H1 (cell line): ENCODE measurements at regions not wholly inside any gene's neighbourhood (a gene's known extent, or its start where the extent isn't known, plus 50 kb on each side); places are given as distances from the start of the nearest gene placed in this dataset.
A peak's percentile ranks its signal among the peaks of the same experiment; 100 is the strongest.

Source experiments
- CTCF ChIA-PET: fragments of 300-600 bp; sonication (Branson Sonifier 250); formaldehyde crosslinking; loops from one replicate; lab custom pipeline; 2021; ENCODE audit not compliant: partially characterized antibody; lab: Charles Lee
- POLR2A ChIA-PET: fragments of 300-600 bp; sonication (Branson Sonifier 250); formaldehyde crosslinking; loops from one replicate; lab custom pipeline; 2021; ENCODE audit warnings: inconsistent platforms; ENCODE audit not compliant: partially characterized antibody; lab: Charles Lee
- DNase-seq, 2 experiments: peaks; one replicate each; pipeline versions ENCODE4 v3.0.0 to v3.0.0-alpha.2; 2010 to 2022; ENCODE audit warnings: low spot score in 2 of 2, low read depth in 1 of 2, mixed read lengths in 1 of 2
- FAIRE-seq: peaks from 2 replicates; lab custom pipeline; 2011; peaks lifted over from hg19 to GRCh38; lab: Jason Lieb, UNC
- H2AFZ ChIP-seq: 2 replicates; pipeline ENCODE4 v1.8.1; 2012; ENCODE audit warnings: low read length, inconsistent platforms
- H2AK5ac ChIP-seq: 2 replicates; pipeline ENCODE4 v1.6.1; 2013; ENCODE audit warnings: low read depth, low read length
- H2BK120ac ChIP-seq: replicated peaks from 2 replicates; pipeline ENCODE3; 2013; ENCODE audit warnings: low read depth, low read length, inconsistent platforms
- H2BK12ac ChIP-seq: 2 replicates; pipeline ENCODE4 v1.6.1; 2013; ENCODE audit warnings: low read depth, low read length
- H2BK15ac ChIP-seq: 2 replicates; pipeline ENCODE4 v1.6.1; 2013; ENCODE audit warnings: low read length
- H2BK20ac ChIP-seq: 2 replicates; pipeline ENCODE4 v1.6.1; 2013; ENCODE audit warnings: low read length
- H2BK5ac ChIP-seq: 2 replicates; pipeline ENCODE4 v1.6.1; 2013; ENCODE audit warnings: low read depth, low read length
- H3K14ac ChIP-seq: 2 replicates; pipeline ENCODE4 v1.6.1; 2013; ENCODE audit warnings: inconsistent platforms; ENCODE audit not compliant: insufficient read length
- H3K18ac ChIP-seq: 2 replicates; pipeline ENCODE4 v1.6.1; 2013; ENCODE audit warnings: low read length; ENCODE audit errors: extremely low read depth
- H3K23ac ChIP-seq: 2 replicates; pipeline ENCODE4 v1.6.1; 2013; ENCODE audit warnings: inconsistent platforms; ENCODE audit not compliant: insufficient read length
- H3K23me2 ChIP-seq: 2 replicates; pipeline ENCODE4 v1.6.1; 2013; ENCODE audit warnings: low read depth, low read length
- H3K27ac ChIP-seq: 2 replicates; pipeline ENCODE4 v1.6.1; 2011; ENCODE audit warnings: low read depth, low read length, inconsistent platforms
- H3K27me3 ChIP-seq, 4 experiments: replicated peaks in 1 of 4; 1 replicate in 1 of 4; 2 replicates in 3 of 4; pipeline versions ENCODE4 v1.6.1 to v1.8.1; 2011 to 2013; ENCODE audit warnings: low read length in 3 of 4, mild to moderate bottlenecking in 3 of 4, inconsistent platforms in 2 of 4, mixed read lengths in 2 of 4, moderate library complexity in 1 of 4; ENCODE audit not compliant: control insufficient read depth in 3 of 4, insufficient read depth in 3 of 4; ENCODE audit errors: extremely low read depth in 1 of 4
- H3K36me3 ChIP-seq, 4 experiments: 2 replicates each; pipeline versions ENCODE4 v1.6.1 to v1.8.1; 2011 to 2013; ENCODE audit warnings: mild to moderate bottlenecking in 4 of 4, low read length in 3 of 4, moderate library complexity in 2 of 4, control low read depth in 1 of 4, inconsistent platforms in 1 of 4; ENCODE audit not compliant: insufficient read depth in 4 of 4, control insufficient read depth in 2 of 4
- H3K4ac ChIP-seq: replicated peaks from 2 replicates; pipeline ENCODE3; 2013; ENCODE audit warnings: low read length, low read depth, mixed read lengths, inconsistent platforms; ENCODE audit not compliant: insufficient read length
- H3K4me1 ChIP-seq, 4 experiments: replicated peaks in 1 of 4; 1 replicate in 1 of 4; 2 replicates in 3 of 4; pipeline versions ENCODE4 v1.6.1 to v1.8.1; 2011 to 2013; ENCODE audit warnings: low read length in 3 of 4, inconsistent platforms in 2 of 4, mixed read lengths in 1 of 4; ENCODE audit not compliant: insufficient read depth in 4 of 4, control insufficient read depth in 3 of 4
- H3K4me2 ChIP-seq, 2 experiments: 2 replicates each; pipeline versions ENCODE4 v1.6.1 to v1.8.1; 2011 to 2013; ENCODE audit warnings: low read depth in 2 of 2, low read length in 2 of 2, control low read depth in 1 of 2, inconsistent platforms in 1 of 2, mild to moderate bottlenecking in 1 of 2; ENCODE audit not compliant: insufficient read depth in 1 of 2
- H3K4me3 ChIP-seq, 4 experiments: fragments of 200-600, 300-600 bp in 1 of 4; sonication (generic), shearing (Covaris generic), sonication (Bioruptor Twin) in 1 of 4; 2 replicates each; pipeline versions ENCODE4 v1.5.1 to v1.8.1; 2011 to 2016; ENCODE audit warnings: low read length in 4 of 4, low read depth in 3 of 4, control low read depth in 2 of 4, inconsistent platforms in 2 of 4, mild to moderate bottlenecking in 2 of 4, mixed read lengths in 1 of 4, moderate library complexity in 1 of 4; ENCODE audit not compliant: insufficient read depth in 2 of 4; ENCODE audit errors: extremely low read depth in 1 of 4
- H3K56ac ChIP-seq: replicated peaks from 2 replicates; pipeline ENCODE3; 2013; ENCODE audit warnings: low read depth, mild to moderate bottlenecking, mixed read lengths, low read length, inconsistent platforms; ENCODE audit not compliant: insufficient read length
- H3K79me1 ChIP-seq: 2 replicates; pipeline ENCODE4 v1.6.1; 2013; ENCODE audit warnings: low read depth, low read length, control low read depth
- H3K79me2 ChIP-seq, 2 experiments: 2 replicates each; pipeline versions ENCODE4 v1.6.1 to v1.8.1; 2012 to 2013; ENCODE audit warnings: low read length in 2 of 2, mild to moderate bottlenecking in 2 of 2, inconsistent platforms in 1 of 2; ENCODE audit not compliant: insufficient read depth in 2 of 2, control insufficient read depth in 1 of 2
- H3K9ac ChIP-seq, 4 experiments: replicated peaks in 1 of 4; 1 replicate in 1 of 4; 2 replicates in 3 of 4; pipeline versions ENCODE4 v1.6.1 to v1.8.1; 2011 to 2013; ENCODE audit warnings: low read depth in 3 of 4, low read length in 3 of 4, control low read depth in 2 of 4, mild to moderate bottlenecking in 2 of 4, moderate library complexity in 2 of 4, inconsistent platforms in 1 of 4; ENCODE audit errors: extremely low read depth in 1 of 4
- H3K9me3 ChIP-seq, 2 experiments: 2 replicates each; pipeline versions ENCODE4 v1.6.1 to v1.8.1; 2012 to 2013; ENCODE audit warnings: mild to moderate bottlenecking in 2 of 2, moderate library complexity in 2 of 2, control low read depth in 1 of 2, inconsistent platforms in 1 of 2, low read depth in 1 of 2, low read length in 1 of 2, mixed read lengths in 1 of 2; ENCODE audit not compliant: insufficient read depth in 2 of 2
- H4K20me1 ChIP-seq, 2 experiments: replicated peaks in 1 of 2; 2 replicates each; pipeline versions ENCODE3 to v1.8.1; 2011 to 2013; ENCODE audit warnings: inconsistent platforms in 2 of 2, low read length in 2 of 2, mild to moderate bottlenecking in 1 of 2; ENCODE audit not compliant: insufficient read depth in 2 of 2, control insufficient read depth in 1 of 2
- H4K5ac ChIP-seq: 2 replicates; pipeline ENCODE4 v1.6.1; 2013; ENCODE audit warnings: low read length, low read depth, mixed read lengths, inconsistent platforms; ENCODE audit not compliant: insufficient read length
- H4K8ac ChIP-seq: 2 replicates; pipeline ENCODE4 v1.8.0; 2013; ENCODE audit warnings: mild to moderate bottlenecking, moderate library complexity, low read length, inconsistent platforms; ENCODE audit not compliant: insufficient read depth; ENCODE audit errors: extremely low read depth
- H4K91ac ChIP-seq: replicated peaks from 2 replicates; pipeline ENCODE3; 2013; ENCODE audit warnings: low read length, mixed read lengths, inconsistent platforms; ENCODE audit not compliant: insufficient read length
- CTBP2 ChIP-seq: IDR thresholded peaks from 2 replicates; pipeline ENCODE4 v1.7.0; 2011; ENCODE audit warnings: borderline replicate concordance, mild to moderate bottlenecking, moderate library complexity, mixed read lengths, low read length; ENCODE audit not compliant: insufficient read depth, insufficient read length
- HDAC2 ChIP-seq, 2 experiments: fragments of 300-600 bp in 1 of 2; sonication (generic) in 1 of 2; IDR thresholded peaks; 2 replicates each; pipeline ENCODE4 v1.6.1; 2011 to 2012; ENCODE audit warnings: low read depth in 2 of 2, low read length in 2 of 2, mild to moderate bottlenecking in 2 of 2, moderate library complexity in 2 of 2, borderline replicate concordance in 1 of 2, inconsistent platforms in 1 of 2
- JUN ChIP-seq: IDR thresholded peaks from 2 replicates; pipeline ENCODE4 v1.6.1; 2011; ENCODE audit warnings: low read depth, mild to moderate bottlenecking, improper control_type of control experiment, low read length
- RAD21 ChIP-seq, 2 experiments: IDR thresholded peaks in 1 of 2; conservative IDR thresholded peaks in 1 of 2; 2 replicates each; pipeline ENCODE4 v1.6.1; 2011; ENCODE audit warnings: low read depth in 2 of 2, low read length in 2 of 2, improper control_type of control experiment in 1 of 2, inconsistent platforms in 1 of 2, mild to moderate bottlenecking in 1 of 2, moderate library complexity in 1 of 2
- SP1 ChIP-seq: IDR thresholded peaks from 2 replicates; pipeline ENCODE4 v1.6.1; 2011; ENCODE audit warnings: low read depth, low read length
- TBP ChIP-seq: IDR thresholded peaks from 2 replicates; pipeline ENCODE4 v1.6.1; 2011; ENCODE audit warnings: low read depth, low read length, improper control_type of control experiment
- TEAD4 ChIP-seq: IDR thresholded peaks from 2 replicates; pipeline ENCODE4 v1.6.1; 2012; ENCODE audit warnings: low read depth, low read length, inconsistent platforms, mixed read lengths
- YY1 ChIP-seq: IDR thresholded peaks from 2 replicates; pipeline ENCODE4 v1.6.1; 2011; ENCODE audit warnings: low read depth, mild to moderate bottlenecking, low read length
- WGBS, 2 experiments: shearing (Covaris generic) in 1 of 2; methylation state at CpG; one replicate each; pipeline versions ENCODE4 v1.1.6 to v1.1.7; 2013 to 2015; ENCODE audit warnings: low lambda C conversion rate in 2 of 2, mixed read lengths in 2 of 2, inconsistent platforms in 1 of 2, low coverage in 1 of 2, missing lambda C conversion rate in 1 of 2; ENCODE audit not compliant: insufficient replicate concordance in 2 of 2, insufficient coverage in 1 of 2, insufficient read length in 1 of 2; ENCODE audit errors: extremely low coverage in 1 of 2, missing lambda C conversion rate in 1 of 2; 5-methylcytosine and 5-hydroxymethylcytosine counted together
- TF ChIP-seq, protein P1 (sequence below): IDR thresholded peaks from 2 replicates; pipeline ENCODE4 v1.6.1; 2012; ENCODE audit warnings: inconsistent platforms

- Histone ChIP-seq H2BK15ac (no peak overlapping the region), H3K4me3 (no peak overlapping the region), H3K14ac (no peak overlapping the region), H4K91ac (no peak overlapping the region), H3K79me1 (no peaks in the 10 kb centered on the region), H3K79me2 (no peaks in the 10 kb centered on the region), H3K27ac (no peak overlapping the region), H3K27me3 (no peaks in the 10 kb centered on the region), H4K8ac (no peak overlapping the region), H2BK20ac (no peak overlapping the region), H3K18ac (no peak overlapping the region), H3K9me3 (no peaks in the 10 kb centered on the region), H2AFZ (no peak overlapping the region), H3K4ac (no peak overlapping the region), H3K4me2 (no peak overlapping the region), H3K9ac (no peak overlapping the region), H4K5ac (no peak overlapping the region), H2BK12ac (no peak overlapping the region), H3K4me1 (peaks cover 0 to 2% (median 0%) of the 10 kb centered on the region in 4 experiments; a peak in 2 of 7 replicates), H3K56ac (no peak overlapping the region), H3K23me2 (no peaks in the 10 kb centered on the region), H2AK5ac (no peak overlapping the region), H3K36me3 (no peaks in the 10 kb centered on the region), H2BK120ac (no peak overlapping the region), H3K23ac (no peak overlapping the region), H2BK5ac (no peak overlapping the region), H4K20me1 (no peaks in the 10 kb centered on the region)
- WGBS, 2 experiments = 88% methylated on average over 4 of the region's 4 CpGs; no CpG with 5 or more reads in 1 of the 2 experiments
- POLR2A ChIA-PET = no interaction called here
- CTCF ChIA-PET = interaction anchor here (0.6 to 1.1 kb wide), 5 partner anchors 8 to 164 kb away, joined by 3 to 4 read pairs (median 3); no protein-coding TSS in a partner anchor
- FAIRE-seq = no peak
- peak in 1 of 2 experiments; percentile 19 for DNase-seq
- TF ChIP-seq TBP (no peak), TEAD4 (no peak), YY1 (no peak), SP1 (no peak), JUN (no peak), CTBP2 (no peak), HDAC2 (IDR thresholded peaks at IDR 0.05; ENCODE audit: borderline replicate concordance in 1 of 2, low read depth in 2 of 2, low read length in 2 of 2) (no peak), RAD21 (IDR thresholded peaks at IDR 0.05 in 1 of 2, conservative IDR thresholded peaks at IDR 0.05 in 1 of 2; ENCODE audit: low read depth in 2 of 2, low read length in 2 of 2) (no peak)
- TF ChIP-seq, protein P1, sequence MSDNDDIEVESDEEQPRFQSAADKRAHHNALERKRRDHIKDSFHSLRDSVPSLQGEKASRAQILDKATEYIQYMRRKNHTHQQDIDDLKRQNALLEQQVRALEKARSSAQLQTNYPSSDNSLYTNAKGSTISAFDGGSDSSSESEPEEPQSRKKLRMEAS = no peak
These were observed 82.6 kb downstream of the TRIM42 start for GRCh38 chr3:140760324-140761075.
